OCI-LY1 (cell line): ENCODE measurements at regions not wholly inside any gene's neighbourhood (a gene's known extent, or its start where the extent isn't known, plus 50 kb on each side); places are given as distances from the start of the nearest gene placed in this dataset.

Source experiments
- EZH2 ChIP-seq: fragments of 200-600 bp; sonication (generic), shearing (Covaris generic); IDR thresholded peaks from 2 replicates; pipeline ENCODE4 v1.8.0; 2017; ENCODE audit warnings: borderline replicate concordance, mixed run types, mild to moderate bottlenecking, antibody characterized with exemption, low read length, moderate library complexity, mixed read lengths
- TF ChIP-seq, protein P1 (sequence below): fragments of 200-600 bp; sonication (generic), shearing (Covaris generic); IDR thresholded peaks from 2 replicates; pipeline ENCODE4 v1.5.1; 2017; ENCODE audit warnings: mild to moderate bottlenecking, antibody characterized with exemption, low read length, moderate library complexity, mixed read lengths

DNA sequence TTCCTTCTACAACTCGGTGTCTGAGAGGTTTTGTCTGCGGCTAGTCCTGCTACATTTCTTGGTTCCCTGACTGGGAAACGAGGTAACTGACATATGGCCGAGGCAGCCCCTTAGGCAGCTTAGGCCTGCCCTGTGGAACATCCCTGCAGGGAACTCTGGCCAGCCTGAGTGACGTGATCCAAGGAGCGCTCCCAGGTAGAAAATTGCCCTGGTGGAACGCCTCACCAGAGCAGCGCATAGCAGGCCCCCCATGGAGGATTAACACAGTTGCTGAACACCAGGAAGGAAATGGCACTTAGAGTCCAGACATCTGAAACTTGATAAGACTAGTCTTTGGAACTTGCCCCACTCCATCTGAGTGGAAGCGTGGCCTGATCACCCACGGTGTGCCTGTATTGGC lies 837.4 kb upstream of the NDST4 start:
- TF ChIP-seq, protein P1, sequence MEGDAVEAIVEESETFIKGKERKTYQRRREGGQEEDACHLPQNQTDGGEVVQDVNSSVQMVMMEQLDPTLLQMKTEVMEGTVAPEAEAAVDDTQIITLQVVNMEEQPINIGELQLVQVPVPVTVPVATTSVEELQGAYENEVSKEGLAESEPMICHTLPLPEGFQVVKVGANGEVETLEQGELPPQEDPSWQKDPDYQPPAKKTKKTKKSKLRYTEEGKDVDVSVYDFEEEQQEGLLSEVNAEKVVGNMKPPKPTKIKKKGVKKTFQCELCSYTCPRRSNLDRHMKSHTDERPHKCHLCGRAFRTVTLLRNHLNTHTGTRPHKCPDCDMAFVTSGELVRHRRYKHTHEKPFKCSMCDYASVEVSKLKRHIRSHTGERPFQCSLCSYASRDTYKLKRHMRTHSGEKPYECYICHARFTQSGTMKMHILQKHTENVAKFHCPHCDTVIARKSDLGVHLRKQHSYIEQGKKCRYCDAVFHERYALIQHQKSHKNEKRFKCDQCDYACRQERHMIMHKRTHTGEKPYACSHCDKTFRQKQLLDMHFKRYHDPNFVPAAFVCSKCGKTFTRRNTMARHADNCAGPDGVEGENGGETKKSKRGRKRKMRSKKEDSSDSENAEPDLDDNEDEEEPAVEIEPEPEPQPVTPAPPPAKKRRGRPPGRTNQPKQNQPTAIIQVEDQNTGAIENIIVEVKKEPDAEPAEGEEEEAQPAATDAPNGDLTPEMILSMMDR: no peak
- no peak for TF ChIP-seq EZH2
